IPS-NIHi11 (cell line): ENCODE measurements at regions not wholly inside any gene's neighbourhood (a gene's known extent, or its start where the extent isn't known, plus 50 kb on each side); places are given as distances from the start of the nearest gene placed in this dataset.
"Not testable (repeated sequence)": the region's sequence is repeated elsewhere in the genome, so short reads cannot be mapped to it uniquely, and the experiment has no call there.

Source experiments
- DNase-seq: peaks from one replicate; pipeline ENCODE4 v3.0.0; 2012; ENCODE audit warnings: mixed read lengths, low spot score

- no peak for DNase-seq
Measured at GRCh38 chr2:123485056-123485455, 540.0 kb upstream of the CNTNAP5 start.

- DNase-seq, result no peak
Measured at GRCh38 chr2:123493687-123494086, 531.4 kb upstream of the CNTNAP5 start.

- no peak for DNase-seq
Measured at GRCh38 chr2:123495241-123495640, 529.8 kb upstream of the CNTNAP5 start.

GRCh38 chr2:123500346-123500745 is 524.7 kb upstream of the CNTNAP5 start:
- DNase-seq, result no peak

- DNase-seq, result no peak
Measured at GRCh38 chr2:123500988-123501387, 524.1 kb upstream of the CNTNAP5 start.

GRCh38 chr2:123502931-123503330 is 522.2 kb upstream of the CNTNAP5 start:
- no peak for DNase-seq

GRCh38 chr2:123512547-123512946 is 512.5 kb upstream of the CNTNAP5 start:
- DNase-seq, result no peak

GRCh38 chr2:123513351-123513750 is 511.7 kb upstream of the CNTNAP5 start:
- no peak for DNase-seq

GRCh38 chr2:123514613-123515207 is 510.4 kb upstream of the CNTNAP5 start:
- no peak for DNase-seq

- DNase-seq, result no peak
Measured at GRCh38 chr2:123518367-123518766, 506.7 kb upstream of the CNTNAP5 start.

- DNase-seq, result no peak
Measured at GRCh38 chr2:123521854-123522253, 503.2 kb upstream of the CNTNAP5 start.

GRCh38 chr2:123522498-123522897 is 502.6 kb upstream of the CNTNAP5 start:
- DNase-seq, result not testable (repeated sequence)

- no peak for DNase-seq
Measured at GRCh38 chr2:123528996-123529707, 495.9 kb upstream of the CNTNAP5 start.

- DNase-seq, result no peak
Measured at GRCh38 chr2:123530004-123530403, 495.1 kb upstream of the CNTNAP5 start.

- no peak for DNase-seq
Measured at GRCh38 chr2:123532126-123532525, 493.0 kb upstream of the CNTNAP5 start.

- no peak for DNase-seq
Measured at GRCh38 chr2:123532994-123533393, 492.1 kb upstream of the CNTNAP5 start.

GRCh38 chr2:123540291-123540690 is 484.8 kb upstream of the CNTNAP5 start:
- no peak for DNase-seq

- DNase-seq, result no peak
Measured at GRCh38 chr2:123546353-123546752, 478.7 kb upstream of the CNTNAP5 start.

GRCh38 chr2:123563515-123563914 is 461.6 kb upstream of the CNTNAP5 start:
- no peak for DNase-seq

GRCh38 chr2:123566291-123566946 is 458.7 kb upstream of the CNTNAP5 start:
- no peak for DNase-seq

- no peak for DNase-seq
Measured at GRCh38 chr2:123578016-123578415, 447.1 kb upstream of the CNTNAP5 start.

- no peak for DNase-seq
Measured at GRCh38 chr2:123596621-123597020, 428.5 kb upstream of the CNTNAP5 start.

- no peak for DNase-seq
Measured at GRCh38 chr2:123597988-123598387, 427.1 kb upstream of the CNTNAP5 start.
